K562 (cell line): ENCODE measurements at regions not wholly inside any gene's neighbourhood (a gene's known extent, or its start where the extent isn't known, plus 50 kb on each side); places are given as distances from the start of the nearest gene placed in this dataset.

Experiments used
- ATAC-seq: fragments of 200-7000 bp; cut with Tn5 transposase; 3 replicates; pipeline ENCODE4 v1.9.1; 2020; ENCODE audit warnings: moderate library complexity
- BruUV-seq: library from RNA; stranded (reverse); fragments of 400-500 nt; replicated peaks from 2 replicates; lab custom pipeline; 2021; lab: Mats Ljungman, UMichigan
- CTCF ChIA-PET: fragments of 300-600 bp; formaldehyde crosslinking; extraction: SDS; loops from one replicate; lab custom pipeline; 2021; ENCODE audit warnings: low intra/inter-chr PET ratio; lab: Yijun Ruan, JAX
- POLR2A ChIA-PET: fragments of 300-600, 350-650 bp; sonication (Branson Sonifier 250); formaldehyde crosslinking; extraction: SDS; loops from one replicate; lab custom pipeline; 2021; ENCODE audit warnings: antibody characterized with exemption, inconsistent platforms; lab: Yijun Ruan, JAX
- DNase-seq, 4 experiments: peaks; one replicate each; pipeline versions ENCODE4 v3.0.0 to v3.0.0-alpha.2; 2011 to 2018; ENCODE audit warnings: low spot score in 3 of 4, mixed read lengths in 3 of 4; ENCODE audit errors: extremely low read depth in 1 of 4
- FAIRE-seq: peaks from 2 replicates; lab custom pipeline; 2011; peaks lifted over from hg19 to GRCh38; lab: Jason Lieb, UNC
- H2AFZ ChIP-seq: 2 replicates; pipeline ENCODE4 v1.6.0; 2011; ENCODE audit warnings: low read depth, low read length, control low read depth, inconsistent platforms
- H3K27ac ChIP-seq: fragments of 200-600 bp; 3 replicates; pipeline ENCODE4 v1.8.0; 2011; ENCODE audit warnings: low read depth, mild to moderate bottlenecking, control low read depth, inconsistent platforms, low read length, moderate library complexity, mixed read lengths; ENCODE audit errors: extremely low read depth
- H3K27me3 ChIP-seq, 2 experiments: fragments of 300-600 bp in 1 of 2; 2 replicates in 1 of 2; 3 replicates in 1 of 2; pipeline versions ENCODE4 v1.6.0 to v1.8.0; 2011; ENCODE audit warnings: inconsistent platforms in 2 of 2, low read length in 2 of 2, mild to moderate bottlenecking in 1 of 2, mixed read lengths in 1 of 2, moderate library complexity in 1 of 2; ENCODE audit not compliant: control insufficient read depth in 2 of 2, insufficient read depth in 2 of 2
- H3K36me3 ChIP-seq: fragments of 300-600 bp; 3 replicates; pipeline ENCODE4 v1.8.0; 2011; ENCODE audit warnings: mild to moderate bottlenecking, low read length, inconsistent platforms; ENCODE audit not compliant: control insufficient read depth, insufficient read depth
- H3K4me1 ChIP-seq, 2 experiments: fragments of 200-600 bp in 1 of 2; replicated peaks in 1 of 2; 2 replicates in 1 of 2; 3 replicates in 1 of 2; pipeline versions ENCODE4 v1.5.1 to v1.8.0; 2011; ENCODE audit warnings: inconsistent platforms in 2 of 2, low read length in 2 of 2, mild to moderate bottlenecking in 1 of 2, mixed read lengths in 1 of 2, moderate library complexity in 1 of 2; ENCODE audit not compliant: control insufficient read depth in 2 of 2, insufficient read depth in 2 of 2
- H3K4me2 ChIP-seq: 2 replicates; pipeline ENCODE4 v1.6.1; 2011; ENCODE audit warnings: low read length, control low read depth, inconsistent platforms, mixed read lengths; ENCODE audit not compliant: insufficient read depth
- H3K4me3 ChIP-seq: fragments of 200-600 bp; sonication (generic), shearing (Covaris generic); 2 replicates; pipeline ENCODE4 v1.5.1; 2016; ENCODE audit warnings: control low read depth, inconsistent platforms
- H3K79me2 ChIP-seq: fragments of 200-600 bp; 3 replicates; pipeline ENCODE4 v1.8.0; 2011; ENCODE audit warnings: low read length, inconsistent platforms; ENCODE audit not compliant: control insufficient read depth, insufficient read depth
- H3K9ac ChIP-seq, 2 experiments: 2 replicates each; pipeline versions ENCODE4 v1.6.0 to v1.6.1; 2011; ENCODE audit warnings: low read depth in 2 of 2, low read length in 2 of 2, control low read depth in 1 of 2, inconsistent platforms in 1 of 2, mild to moderate bottlenecking in 1 of 2, mixed read lengths in 1 of 2; ENCODE audit not compliant: insufficient read depth in 1 of 2
- H3K9me1 ChIP-seq: one replicate; pipeline ENCODE4 v1.6.0; 2011; ENCODE audit warnings: inconsistent platforms, mild to moderate bottlenecking, low read length, moderate library complexity; ENCODE audit not compliant: control insufficient read depth, insufficient read depth
- H3K9me3 ChIP-seq: replicated peaks from 2 replicates; pipeline ENCODE4 v1.5.1; 2011; ENCODE audit warnings: low read depth, low read length, inconsistent platforms; ENCODE audit not compliant: control insufficient read depth, insufficient read depth
- H4K20me1 ChIP-seq: replicated peaks from 2 replicates; pipeline ENCODE4 v1.6.1; 2011; ENCODE audit warnings: low read length, inconsistent platforms, mixed read lengths; ENCODE audit not compliant: control insufficient read depth, insufficient read depth
- ADNP ChIP-seq: fragments of 200-800 bp; sonication (Bioruptor generic); IDR thresholded peaks from 2 replicates; pipeline ENCODE4 v1.6.1; 2016; ENCODE audit warnings: missing genetic modification characterization, missing compliant biosample characterization
- BCOR ChIP-seq: fragments of 450-650 bp; IDR thresholded peaks from 2 replicates; pipeline ENCODE4 v1.6.1; 2016
- CAMTA2 ChIP-seq: fragments of 250-450 bp; sonication (Bioruptor Pico); conservative IDR thresholded peaks from 2 replicates; pipeline ENCODE4 v1.5.1; 2022
- DPF2 ChIP-seq: fragments of 450-650 bp; IDR thresholded peaks from 2 replicates; pipeline ENCODE4 v1.6.1; 2016
- MEIS2 ChIP-seq: fragments of 450-650 bp; IDR thresholded peaks from 2 replicates; pipeline ENCODE4 v1.6.1; 2014; ENCODE audit warnings: mild to moderate bottlenecking; ENCODE audit not compliant: partially characterized antibody
- MXI1 ChIP-seq: IDR thresholded peaks from 2 replicates; pipeline ENCODE4 v1.6.1; 2011; ENCODE audit warnings: low read depth, mild to moderate bottlenecking, improper control_type of control experiment, low read length
- NEUROD1 ChIP-seq: fragments of 150-350 bp; IDR thresholded peaks from 2 replicates; pipeline ENCODE4 v1.6.1; 2014; ENCODE audit warnings: borderline replicate concordance, low read length, low read depth; ENCODE audit not compliant: partially characterized antibody
- U2AF1 ChIP-seq: fragments of 200-400 bp; formaldehyde crosslinking; optimal IDR thresholded peaks from 2 replicates; pipeline ENCODE3; 2017; ENCODE audit warnings: mild to moderate bottlenecking, low read depth, low read length, moderate library complexity
- ZNF165 ChIP-seq: fragments of 250-450 bp; sonication (Bioruptor Pico); IDR thresholded peaks from 2 replicates; pipeline ENCODE4 v1.4.0; 2020; ENCODE audit warnings: borderline replicate concordance
- ZNF239 ChIP-seq: fragments of 250-450 bp; sonication (Bioruptor Pico); IDR thresholded peaks from 2 replicates; pipeline ENCODE4 v1.4.0; 2020; ENCODE audit warnings: mild to moderate bottlenecking
- ZNF263 ChIP-seq: sonication (generic); formaldehyde crosslinking; IDR thresholded peaks from 2 replicates; pipeline ENCODE4 v1.8.0; 2022; ENCODE audit warnings: mild to moderate bottlenecking, missing genetic modification reagents, borderline replicate concordance
- ZNF324 ChIP-seq: fragments of 250-450 bp; sonication (Bioruptor Pico); IDR thresholded peaks from 2 replicates; pipeline ENCODE4 v1.4.0; 2020; ENCODE audit warnings: mild to moderate bottlenecking
- in situ Hi-C: fragments of 300-500 bp; cut with MboI; formaldehyde crosslinking; loops from 4 replicates; pipeline ENCODE4 v1.15.0; 2018; ENCODE audit warnings: inconsistent platforms, mixed read lengths
- intact Hi-C: fragments of 100-400 bp; cut with micrococcal nuclease; formaldehyde crosslinking; loops from 2 replicates; pipeline ENCODE4 v1.14.2; 2022
- TF ChIP-seq, protein P1 (sequence below), 2 experiments: fragments of 250-450 bp in 1 of 2; fragments of 450-650 bp in 1 of 2; sonication (Bioruptor Pico) in 1 of 2; IDR thresholded peaks; 2 replicates each; pipeline versions ENCODE4 v1.6.1 to v1.8.0; 2016 to 2021; ENCODE audit warnings: mild to moderate bottlenecking in 2 of 2, moderate library complexity in 2 of 2, missing compliant biosample characterization in 1 of 2, missing genetic modification characterization in 1 of 2
- TF ChIP-seq, protein P2 (sequence below): fragments of 250-450 bp; sonication (Bioruptor Pico); IDR thresholded peaks from 2 replicates; pipeline ENCODE4 v1.5.0; 2022; ENCODE audit warnings: mild to moderate bottlenecking

DNA sequence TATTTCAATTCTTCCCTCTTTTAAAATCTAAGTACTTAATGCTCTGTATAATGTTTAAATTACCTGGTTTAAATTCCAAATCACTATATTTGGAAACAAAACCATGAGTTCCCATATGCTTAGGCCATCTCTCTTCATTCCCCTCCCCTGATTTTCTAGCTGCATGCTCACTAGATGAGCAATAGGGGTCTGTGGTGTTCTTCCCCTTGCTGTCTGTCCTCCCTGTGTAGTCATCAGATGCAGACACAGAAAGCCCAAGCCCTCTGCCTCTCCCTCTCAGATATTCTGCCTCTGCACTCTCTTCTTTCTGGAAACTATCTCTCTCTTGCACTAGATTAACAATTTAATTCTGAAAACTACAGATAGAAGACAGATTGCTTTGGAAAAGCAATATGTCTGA, 1730.2 kb downstream of the OLFM4 start:
- intact Hi-C loops: no loop called here
- DNase-seq (no peak), ATAC-seq (no peak), FAIRE-seq (no peak)
- no peaks in the 10 kb centered on the region for H3K36me3 ChIP-seq
- H3K4me3 ChIP-seq: no peak overlapping the region
- no peaks in the 10 kb centered on the region for H3K9me1 ChIP-seq
- H3K27me3 ChIP-seq: no peaks in the 10 kb centered on the region
- no peak overlapping the region for H3K27ac ChIP-seq
- no peaks in the 10 kb centered on the region for H3K4me1 ChIP-seq
- TF ChIP-seq ZNF324 (CRISPR knock-in tag) (no peak), NEUROD1 (no peak), BCOR (no peak), MEIS2 (no peak), ZNF165 (CRISPR knock-in tag) (no peak), ZNF263 (CRISPR knock-in tag) (no peak), MXI1 (no peak), ADNP (tag) (no peak), DPF2 (no peak), U2AF1 (no peak), CAMTA2 (CRISPR knock-in tag) (no peak), ZNF239 (CRISPR knock-in tag) (no peak)
- TF ChIP-seq, protein P1, sequence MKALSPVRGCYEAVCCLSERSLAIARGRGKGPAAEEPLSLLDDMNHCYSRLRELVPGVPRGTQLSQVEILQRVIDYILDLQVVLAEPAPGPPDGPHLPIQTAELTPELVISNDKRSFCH (CRISPR knock-in tag; IDR thresholded peaks at IDR 0.05): no peak
- TF ChIP-seq, protein P1 (tag; IDR thresholded peaks at IDR 0.05): no peak
- TF ChIP-seq, protein P2, sequence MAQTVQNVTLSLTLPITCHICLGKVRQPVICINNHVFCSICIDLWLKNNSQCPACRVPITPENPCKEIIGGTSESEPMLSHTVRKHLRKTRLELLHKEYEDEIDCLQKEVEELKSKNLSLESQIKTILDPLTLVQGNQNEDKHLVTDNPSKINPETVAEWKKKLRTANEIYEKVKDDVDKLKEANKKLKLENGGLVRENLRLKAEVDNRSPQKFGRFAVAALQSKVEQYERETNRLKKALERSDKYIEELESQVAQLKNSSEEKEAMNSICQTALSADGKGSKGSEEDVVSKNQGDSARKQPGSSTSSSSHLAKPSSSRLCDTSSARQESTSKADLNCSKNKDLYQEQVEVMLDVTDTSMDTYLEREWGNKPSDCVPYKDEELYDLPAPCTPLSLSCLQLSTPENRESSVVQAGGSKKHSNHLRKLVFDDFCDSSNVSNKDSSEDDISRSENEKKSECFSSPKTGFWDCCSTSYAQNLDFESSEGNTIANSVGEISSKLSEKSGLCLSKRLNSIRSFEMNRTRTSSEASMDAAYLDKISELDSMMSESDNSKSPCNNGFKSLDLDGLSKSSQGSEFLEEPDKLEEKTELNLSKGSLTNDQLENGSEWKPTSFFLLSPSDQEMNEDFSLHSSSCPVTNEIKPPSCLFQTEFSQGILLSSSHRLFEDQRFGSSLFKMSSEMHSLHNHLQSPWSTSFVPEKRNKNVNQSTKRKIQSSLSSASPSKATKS (CRISPR knock-in tag): no peak
- CTCF ChIA-PET: no interaction called here
- H2AFZ ChIP-seq: no peak overlapping the region
- in situ Hi-C loops: no loop called here
- BruUV-seq: no TSS peak
- H3K9me3 ChIP-seq: no peaks in the 10 kb centered on the region
- H3K4me2 ChIP-seq: no peak overlapping the region
- H3K79me2 ChIP-seq: no peaks in the 10 kb centered on the region
- no peak overlapping the region for H3K9ac ChIP-seq
- no peaks in the 10 kb centered on the region for H4K20me1 ChIP-seq
- POLR2A ChIA-PET: no interaction called here
